B cell (primary cell): ENCODE measurements at regions not wholly inside any gene's neighbourhood (a gene's known extent, or its start where the extent isn't known, plus 50 kb on each side); places are given as distances from the start of the nearest gene placed in this dataset.

Source experiments
- ATAC-seq: fragments of 200-7000 bp; cut with Tn5 transposase; one replicate; pipeline ENCODE4 v1.10.0; 2021; ENCODE audit warnings: low read depth, mild to moderate bottlenecking, moderate number of reproducible peaks, moderate library complexity
- CTCF ChIA-PET: fragments of 350-600 bp; sonication (Branson Sonifier 250); formaldehyde crosslinking; loops from one replicate; lab custom pipeline; 2021; ENCODE audit warnings: antibody characterized with exemption, inconsistent platforms; lab: Charles Lee
- POLR2A ChIA-PET: fragments of 350-600 bp; sonication (Branson Sonifier 250); formaldehyde crosslinking; loops from one replicate; lab custom pipeline; 2021; ENCODE audit warnings: antibody characterized with exemption; lab: Charles Lee
- DNase-seq: peaks from one replicate; pipeline ENCODE4 v3.0.0; 2013
- H2AFZ ChIP-seq: 2 replicates; pipeline ENCODE4 v1.6.1; 2012; ENCODE audit warnings: mild to moderate bottlenecking, low read depth, low read length; ENCODE audit not compliant: insufficient read depth, poor library complexity, severe bottlenecking
- H3K27ac ChIP-seq, 2 donors: 1 replicate in 1 of 2; 2 replicates in 1 of 2; pipeline ENCODE4 v1.5.1; 2012 to 2013; ENCODE audit warnings: low read length in 2 of 2, mild to moderate bottlenecking in 2 of 2, moderate library complexity in 1 of 2
- H3K27me3 ChIP-seq, 4 experiments: fragments of 200-600 bp in 1 of 4; sonication (generic) in 1 of 4; replicated peaks in 1 of 4; 1 replicate in 2 of 4; 2 replicates in 2 of 4; pipeline versions ENCODE4 v1.6.1 to v1.7.0; 2013 to 2016; ENCODE audit warnings: low read length in 3 of 4, mild to moderate bottlenecking in 2 of 4, mixed read lengths in 1 of 4, moderate library complexity in 1 of 4; ENCODE audit not compliant: insufficient read depth in 4 of 4, control insufficient read depth in 3 of 4; ENCODE audit errors: control extremely low read depth in 1 of 4
- H3K36me3 ChIP-seq, 2 experiments: replicated peaks in 1 of 2; 1 replicate in 1 of 2; 2 replicates in 1 of 2; pipeline versions ENCODE4 v1.6.1 to v1.7.1; 2013; ENCODE audit warnings: low read length in 1 of 2; ENCODE audit not compliant: insufficient read depth in 2 of 2, control insufficient read depth in 1 of 2; ENCODE audit errors: control extremely low read depth in 1 of 2, extremely low read depth in 1 of 2
- H3K4me1 ChIP-seq, 2 donors: fragments of 200-600 bp in 1 of 2; sonication (generic) in 1 of 2; 1 replicate in 1 of 2; 2 replicates in 1 of 2; pipeline versions ENCODE4 v1.5.1 to v1.6.1; 2013 to 2017; ENCODE audit warnings: low read length in 2 of 2; ENCODE audit not compliant: control insufficient read depth in 2 of 2, insufficient read depth in 2 of 2
- H3K4me2 ChIP-seq: replicated peaks from 2 replicates; pipeline ENCODE3; 2012; ENCODE audit warnings: mild to moderate bottlenecking, low read depth, low read length; ENCODE audit not compliant: poor library complexity, severe bottlenecking
- H3K4me3 ChIP-seq, 5 experiments: fragments of 200-600 bp in 1 of 5; sonication (generic) in 1 of 5; 1 replicate in 3 of 5; 2 replicates in 2 of 5; pipeline versions ENCODE4 v1.5.1 to v1.7.0; 2011 to 2016; ENCODE audit warnings: low read length in 4 of 5, mild to moderate bottlenecking in 4 of 5, low read depth in 2 of 5, control low read depth in 1 of 5, moderate library complexity in 1 of 5; ENCODE audit not compliant: insufficient read depth in 1 of 5; ENCODE audit errors: control extremely low read depth in 1 of 5, extremely low read depth in 1 of 5
- H3K79me2 ChIP-seq: fragments of 200-600 bp; sonication (generic); one replicate; pipeline ENCODE4 v1.6.0; 2016; ENCODE audit warnings: low read length; ENCODE audit not compliant: control insufficient read depth, insufficient read depth
- H3K9ac ChIP-seq: fragments of 200-600 bp; sonication (generic); 2 replicates; pipeline ENCODE4 v1.6.1; 2017; ENCODE audit warnings: mild to moderate bottlenecking, low read length, moderate library complexity
- H3K9me3 ChIP-seq, 3 donors: one replicate each; pipeline versions ENCODE4 v1.6.1 to v1.7.1; 2013; ENCODE audit warnings: low read length in 2 of 3; ENCODE audit not compliant: control insufficient read depth in 2 of 3, insufficient read depth in 1 of 3; ENCODE audit errors: control extremely low read depth in 1 of 3
- H4K20me1 ChIP-seq: 2 replicates; pipeline ENCODE4 v1.6.0; 2012; ENCODE audit warnings: mild to moderate bottlenecking, low read length; ENCODE audit not compliant: insufficient read depth, control insufficient read depth, poor library complexity, severe bottlenecking
- H3K27ac Mint-ChIP-seq: one replicate; pipeline ENCODE4 v1.8.0; 2021; ENCODE audit warnings: mixed read lengths
- H3K27me3 Mint-ChIP-seq: one replicate; pipeline ENCODE4 v1.8.0; 2021; ENCODE audit warnings: mixed read lengths
- H3K4me1 Mint-ChIP-seq: one replicate; pipeline ENCODE4 v1.8.0; 2021; ENCODE audit warnings: mixed read lengths
- H3K4me3 Mint-ChIP-seq: one replicate; pipeline ENCODE4 v1.8.0; 2021; ENCODE audit warnings: mixed read lengths
- H3K9me3 Mint-ChIP-seq: one replicate; pipeline ENCODE4 v1.8.0; 2022; ENCODE audit warnings: mixed read lengths; ENCODE audit not compliant: insufficient read depth
- EZH2 ChIP-seq: IDR thresholded peaks from 2 replicates; pipeline ENCODE4 v1.6.1; 2012; ENCODE audit warnings: borderline replicate concordance, low read depth, mild to moderate bottlenecking, moderate library complexity, low read length; ENCODE audit not compliant: insufficient read depth, poor library complexity, severe bottlenecking
- WGBS: methylation state at CpG from one replicate; pipeline ENCODE4 v1.1.5; 2013; ENCODE audit warnings: missing lambda C conversion rate; ENCODE audit not compliant: insufficient coverage; 5-methylcytosine and 5-hydroxymethylcytosine counted together
- intact Hi-C: fragments of 100-400 bp; cut with micrococcal nuclease; formaldehyde crosslinking; loops from one replicate; pipeline ENCODE4 v1.10.0; 2022
- TF ChIP-seq, protein P1 (sequence below): fragments of 200-600 bp; IDR thresholded peaks from one replicate; pipeline ENCODE4 v1.8.0; 2022; ENCODE audit warnings: antibody characterized with exemption, mild to moderate bottlenecking

DNA sequence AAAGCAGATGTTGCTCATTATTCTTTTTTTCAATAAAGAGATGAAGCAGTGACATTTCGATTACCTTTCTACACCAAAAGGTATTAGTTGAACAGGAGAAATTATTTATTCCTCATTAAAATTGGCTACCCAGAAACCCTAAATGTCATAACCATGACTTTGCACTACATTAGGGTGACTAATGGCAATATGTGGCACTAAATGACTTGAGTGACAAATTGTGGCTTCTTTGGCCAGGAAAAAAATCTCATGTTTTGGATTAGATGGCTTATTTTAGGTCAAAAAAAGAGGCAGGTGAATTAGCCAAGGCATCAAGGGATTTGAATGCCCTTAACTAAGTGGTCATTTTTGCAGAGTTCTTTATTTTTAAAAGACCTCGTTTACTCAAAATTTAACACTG lies 353.9 kb downstream of the NDFIP2 start:
- Histone ChIP-seq H3K79me2 (no peaks in the 10 kb centered on the region), H3K4me1 (no peaks in the 10 kb centered on the region), H3K4me2 (no peak overlapping the region), H3K9me3 (no peaks in the 10 kb centered on the region), H2AFZ (no peak overlapping the region), H3K27ac (no peak overlapping the region), H3K4me3 (no peak overlapping the region), H4K20me1 (no peaks in the 10 kb centered on the region), H3K27me3 (no peaks in the 10 kb centered on the region), H3K9ac (no peak overlapping the region), H3K36me3 (no peaks in the 10 kb centered on the region)
- TF ChIP-seq EZH2, result no peak
- TF ChIP-seq, protein P1, sequence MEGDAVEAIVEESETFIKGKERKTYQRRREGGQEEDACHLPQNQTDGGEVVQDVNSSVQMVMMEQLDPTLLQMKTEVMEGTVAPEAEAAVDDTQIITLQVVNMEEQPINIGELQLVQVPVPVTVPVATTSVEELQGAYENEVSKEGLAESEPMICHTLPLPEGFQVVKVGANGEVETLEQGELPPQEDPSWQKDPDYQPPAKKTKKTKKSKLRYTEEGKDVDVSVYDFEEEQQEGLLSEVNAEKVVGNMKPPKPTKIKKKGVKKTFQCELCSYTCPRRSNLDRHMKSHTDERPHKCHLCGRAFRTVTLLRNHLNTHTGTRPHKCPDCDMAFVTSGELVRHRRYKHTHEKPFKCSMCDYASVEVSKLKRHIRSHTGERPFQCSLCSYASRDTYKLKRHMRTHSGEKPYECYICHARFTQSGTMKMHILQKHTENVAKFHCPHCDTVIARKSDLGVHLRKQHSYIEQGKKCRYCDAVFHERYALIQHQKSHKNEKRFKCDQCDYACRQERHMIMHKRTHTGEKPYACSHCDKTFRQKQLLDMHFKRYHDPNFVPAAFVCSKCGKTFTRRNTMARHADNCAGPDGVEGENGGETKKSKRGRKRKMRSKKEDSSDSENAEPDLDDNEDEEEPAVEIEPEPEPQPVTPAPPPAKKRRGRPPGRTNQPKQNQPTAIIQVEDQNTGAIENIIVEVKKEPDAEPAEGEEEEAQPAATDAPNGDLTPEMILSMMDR, result no peak
- no peak overlapping the region for H3K27ac Mint-ChIP-seq
- ChIA-PET CTCF (no interaction called here), POLR2A (no interaction called here)
- no peaks in the 10 kb centered on the region for H3K4me1 Mint-ChIP-seq
- peaks cover 3% of the 10 kb centered on the region for H3K27me3 Mint-ChIP-seq
- intact Hi-C loops, result no loop called here
- ATAC-seq (no peak), DNase-seq (no peak)
- H3K4me3 Mint-ChIP-seq, result no peak overlapping the region
- WGBS, result no CpG with 5 or more reads among the region's 2 CpGs
- H3K9me3 Mint-ChIP-seq, result no peaks in the 10 kb centered on the region

DNA sequence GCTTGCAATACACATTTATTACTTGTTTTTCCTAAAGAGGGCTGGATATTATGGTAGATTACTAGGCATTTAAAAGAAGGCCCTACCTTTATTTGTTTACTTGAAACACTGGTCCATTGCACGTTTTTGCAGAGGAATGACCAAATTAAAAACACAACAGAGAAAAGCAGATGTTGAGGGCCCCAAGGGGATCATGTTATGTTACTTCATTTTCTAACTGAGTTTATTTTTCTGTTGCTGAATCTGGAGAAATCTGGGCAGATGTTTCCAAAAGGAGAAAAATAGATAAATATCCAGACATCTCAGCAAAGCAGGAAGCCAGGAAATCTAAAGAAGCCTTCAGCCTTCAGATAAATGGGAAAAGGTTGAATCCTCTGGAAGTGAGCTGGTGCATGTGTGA lies 353.0 kb downstream of the NDFIP2 start:
- Histone ChIP-seq H2AFZ (no peak overlapping the region), H3K36me3 (no peaks in the 10 kb centered on the region), H3K27me3 (no peaks in the 10 kb centered on the region), H3K9ac (no peak overlapping the region), H3K27ac (no peak overlapping the region), H3K4me3 (no peak overlapping the region), H3K79me2 (no peaks in the 10 kb centered on the region), H3K4me1 (no peaks in the 10 kb centered on the region), H3K4me2 (no peak overlapping the region), H4K20me1 (no peaks in the 10 kb centered on the region), H3K9me3 (no peaks in the 10 kb centered on the region)
- POLR2A ChIA-PET, result no interaction called here
- intact Hi-C loops, result no loop called here
- Mint-ChIP-seq H3K9me3 (no peaks in the 10 kb centered on the region), H3K4me1 (no peaks in the 10 kb centered on the region), H3K4me3 (no peak overlapping the region), H3K27ac (no peak overlapping the region), H3K27me3 (peaks cover 3% of the 10 kb centered on the region)
- WGBS, result no CpG with 5 or more reads among the region's 1 CpG
- ATAC-seq (no peak), DNase-seq (no peak)
- CTCF ChIA-PET, result interaction anchor here (0.7 kb wide), 1 partner anchor 21 kb away, joined by 5 read pairs; no protein-coding TSS in a partner anchor
- TF ChIP-seq EZH2, result no peak
- TF ChIP-seq, protein P1, result no peak
